Psoas muscle (tissue), 7 donors: ENCODE measurements at regions not wholly inside any gene's neighbourhood (a gene's known extent, or its start where the extent isn't known, plus 50 kb on each side); places are given as distances from the start of the nearest gene placed in this dataset.

ENCODE experiments used
- ATAC-seq, 4 donors: fragments of 200-7000 bp; cut with Tn5 transposase; one replicate each; pipeline ENCODE4 v1.9.1; 2020; ENCODE audit warnings: moderate library complexity in 3 of 4, mild to moderate bottlenecking in 2 of 4
- DNase-seq, 2 donors: peaks; one replicate each; pipeline ENCODE4 v3.0.0-alpha.2; 2020
- H3K27ac ChIP-seq: fragments of 200-600 bp; one replicate; pipeline ENCODE4 v1.8.0; 2022
- H3K27me3 ChIP-seq, 3 donors: fragments of 200-600 bp in 1 of 3; one replicate each; pipeline versions ENCODE4 v1.6.1 to v1.8.0; 2013 to 2022; ENCODE audit warnings: low read length in 2 of 3, mild to moderate bottlenecking in 2 of 3, moderate library complexity in 1 of 3; ENCODE audit not compliant: insufficient read depth in 3 of 3
- H3K36me3 ChIP-seq, 2 donors: fragments of 200-600 bp in 1 of 2; one replicate each; pipeline versions ENCODE4 v1.6.1 to v1.8.0; 2013 to 2022; ENCODE audit warnings: low read depth in 1 of 2, mild to moderate bottlenecking in 1 of 2, moderate library complexity in 1 of 2; ENCODE audit not compliant: insufficient read depth in 1 of 2
- H3K4me1 ChIP-seq: fragments of 200-600 bp; one replicate; pipeline ENCODE4 v1.8.0; 2022
- H3K4me3 ChIP-seq: fragments of 200-600 bp; one replicate; pipeline ENCODE4 v1.8.0; 2022; ENCODE audit warnings: mild to moderate bottlenecking
- H3K9me3 ChIP-seq: fragments of 200-600 bp; one replicate; pipeline ENCODE4 v1.8.0; 2022
- WGBS, 3 donors: extraction: QIAGEN DNeasy Blood & Tissue Kit; methylation state at CpG; one replicate each; pipeline versions ENCODE4 v1.1.6 to v1.1.7; 2013; 5-methylcytosine and 5-hydroxymethylcytosine counted together
- intact Hi-C, 2 donors: fragments of 100-400 bp; cut with DNase I; formaldehyde crosslinking; loops; one replicate each; pipeline versions ENCODE4 v1.11.0 to v1.14.2; 2022
- TF ChIP-seq, protein P1 (sequence below): fragments of 200-600 bp; IDR thresholded peaks from one replicate; pipeline ENCODE4 v1.8.0; 2022; ENCODE audit warnings: antibody characterized with exemption
- donor health status: healthy with polysubstance abuse.
- donor health status: DM: no; HTN: no; CAD: no; lungs with moderate emphysema.
- donor health status: Bipolar disorder and iron deficiency.
- donor health status: healthy.
- donor health status: DM: yes; HTN: yes; CAD: no.
- donor health status: DM: no; HTN: no; CAD: no.
- donor health status: DM: yes; HTN: yes; CAD: no.

- TF ChIP-seq, protein P1, sequence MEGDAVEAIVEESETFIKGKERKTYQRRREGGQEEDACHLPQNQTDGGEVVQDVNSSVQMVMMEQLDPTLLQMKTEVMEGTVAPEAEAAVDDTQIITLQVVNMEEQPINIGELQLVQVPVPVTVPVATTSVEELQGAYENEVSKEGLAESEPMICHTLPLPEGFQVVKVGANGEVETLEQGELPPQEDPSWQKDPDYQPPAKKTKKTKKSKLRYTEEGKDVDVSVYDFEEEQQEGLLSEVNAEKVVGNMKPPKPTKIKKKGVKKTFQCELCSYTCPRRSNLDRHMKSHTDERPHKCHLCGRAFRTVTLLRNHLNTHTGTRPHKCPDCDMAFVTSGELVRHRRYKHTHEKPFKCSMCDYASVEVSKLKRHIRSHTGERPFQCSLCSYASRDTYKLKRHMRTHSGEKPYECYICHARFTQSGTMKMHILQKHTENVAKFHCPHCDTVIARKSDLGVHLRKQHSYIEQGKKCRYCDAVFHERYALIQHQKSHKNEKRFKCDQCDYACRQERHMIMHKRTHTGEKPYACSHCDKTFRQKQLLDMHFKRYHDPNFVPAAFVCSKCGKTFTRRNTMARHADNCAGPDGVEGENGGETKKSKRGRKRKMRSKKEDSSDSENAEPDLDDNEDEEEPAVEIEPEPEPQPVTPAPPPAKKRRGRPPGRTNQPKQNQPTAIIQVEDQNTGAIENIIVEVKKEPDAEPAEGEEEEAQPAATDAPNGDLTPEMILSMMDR, result no peak
- Histone ChIP-seq H3K27me3 (no peaks in the 10 kb centered on the region), H3K27ac (peak overlapping the region; percentile 75), H3K4me1 (peaks cover 46% of the 10 kb centered on the region), H3K9me3 (no peaks in the 10 kb centered on the region), H3K36me3 (no peaks in the 10 kb centered on the region), H3K4me3 (no peak overlapping the region)
- intact Hi-C loops, result loop anchor here in 1 of 2 donors (10.0 kb wide), 1 partner anchor 128 kb away; no protein-coding TSS in a partner anchor
- 68 to 75% (median 70%) methylated on average over 14 of the region's 14 CpGs for WGBS, 3 donors
- DNase-seq, result peak in 1 of 2 donors; percentile 45
- no peak for ATAC-seq
Measured at GRCh38 chr13:44306371-44307192, 67.0 kb upstream of the SERP2 start.

DNA sequence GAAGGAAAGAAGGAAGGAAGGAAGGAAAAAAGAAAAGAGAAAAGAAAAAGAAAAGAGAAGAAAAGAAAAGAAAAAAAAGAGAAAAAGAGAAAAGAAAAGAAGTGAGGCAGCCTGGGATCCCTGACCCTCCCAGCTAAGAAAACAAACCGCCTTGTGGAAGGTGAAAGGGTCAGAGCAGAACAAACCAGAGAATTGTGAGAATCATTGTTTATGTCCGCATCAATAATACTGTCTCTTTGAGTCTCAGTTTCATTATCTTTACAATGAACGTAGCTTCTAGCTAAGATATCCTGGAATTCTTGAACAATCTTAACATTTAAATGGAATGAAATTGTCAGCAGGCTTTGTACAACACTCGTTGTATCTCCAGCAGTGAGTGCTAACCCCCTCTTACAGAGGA lies 66.4 kb upstream of the SERP2 start:
- peaks cover 39% of the 10 kb centered on the region for H3K4me1 ChIP-seq
- ATAC-seq (no peak), DNase-seq (no peak)
- 74 to 85% (median 74%) methylated on average over 4 of the region's 4 CpGs for WGBS, 3 donors
- H3K27me3 ChIP-seq, result no peaks in the 10 kb centered on the region
- peak overlapping the region; percentile 75 for H3K27ac ChIP-seq
- H3K4me3 ChIP-seq, result no peak overlapping the region
- TF ChIP-seq, protein P1, result no peak
- intact Hi-C loops, result loop anchor here in 1 of 2 donors (10.0 kb wide), 1 partner anchor 128 kb away; no protein-coding TSS in a partner anchor
- no peaks in the 10 kb centered on the region for H3K36me3 ChIP-seq
- H3K9me3 ChIP-seq, result no peaks in the 10 kb centered on the region

DNA sequence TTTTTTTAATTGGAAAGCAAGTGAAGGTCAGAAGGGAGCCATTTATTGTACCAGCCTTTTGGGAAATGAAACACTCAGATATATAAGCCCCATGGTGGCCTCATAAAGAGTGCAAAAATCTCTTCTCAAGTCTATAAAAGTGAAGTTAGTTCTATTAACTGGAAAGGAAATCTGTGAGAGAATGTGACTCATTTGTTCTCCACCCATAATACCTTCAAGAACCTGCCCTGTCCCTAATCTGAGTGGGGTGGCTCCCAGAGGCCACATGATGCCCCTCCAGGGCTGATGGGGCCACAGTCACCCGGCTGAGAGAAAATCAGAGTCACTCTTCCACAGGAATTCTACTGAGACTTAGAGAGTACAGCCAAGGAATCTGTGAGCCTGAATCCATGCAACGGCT lies 65.8 kb upstream of the SERP2 start:
- Histone ChIP-seq H3K27ac (no peak overlapping the region), H3K4me3 (no peak overlapping the region), H3K27me3 (no peaks in the 10 kb centered on the region), H3K36me3 (no peaks in the 10 kb centered on the region), H3K4me1 (peaks cover 34% of the 10 kb centered on the region), H3K9me3 (no peaks in the 10 kb centered on the region)
- DNase-seq (no peak), ATAC-seq (no peak)
- WGBS, 3 donors, result 76 to 97% (median 84%) methylated on average over 2 of the region's 2 CpGs
- intact Hi-C loops, result loop anchor here in 1 of 2 donors (10.0 kb wide), 1 partner anchor 127 kb away; no protein-coding TSS in a partner anchor
- TF ChIP-seq, protein P1, result no peak

DNA sequence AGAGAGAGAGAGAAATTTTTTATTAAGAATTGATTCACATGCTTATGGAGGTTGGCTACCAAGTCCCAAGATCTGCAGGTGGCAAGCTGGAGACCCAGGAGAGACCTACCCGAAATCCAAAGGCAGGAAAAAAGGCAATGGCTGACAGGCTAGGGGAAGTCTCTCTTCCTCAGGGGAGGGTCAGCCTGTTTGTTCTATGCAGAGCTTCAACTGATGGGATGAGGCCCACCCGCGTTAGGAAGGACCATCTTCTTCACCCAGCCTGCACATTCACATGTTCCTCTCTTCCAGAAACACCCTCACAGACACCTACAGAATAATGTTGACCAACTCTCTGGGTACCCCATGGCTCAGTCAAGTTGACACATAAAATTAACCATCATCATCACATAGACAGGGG lies 65.3 kb upstream of the SERP2 start:
- intact Hi-C loops, result loop anchor here in 1 of 2 donors (10.0 kb wide), 1 partner anchor 126 kb away; no protein-coding TSS in a partner anchor
- Histone ChIP-seq H3K27ac (no peak overlapping the region), H3K4me3 (no peak overlapping the region), H3K27me3 (no peaks in the 10 kb centered on the region), H3K36me3 (no peaks in the 10 kb centered on the region), H3K9me3 (no peaks in the 10 kb centered on the region), H3K4me1 (peaks cover 28% of the 10 kb centered on the region)
- no peak for DNase-seq
- no peak for ATAC-seq
- 93 to 98% (median 97%) methylated on average over 3 of the region's 3 CpGs for WGBS, 3 donors
- TF ChIP-seq, protein P1, result no peak
